Right lobe of liver (tissue), 6 donors: ENCODE measurements at regions not wholly inside any gene's neighbourhood (a gene's known extent, or its start where the extent isn't known, plus 50 kb on each side); places are given as distances from the start of the nearest gene placed in this dataset.

Source experiments
- ATAC-seq, 4 donors: fragments of 200-7000 bp; cut with Tn5 transposase; one replicate each; pipeline ENCODE4 v1.9.1; 2020; ENCODE audit warnings: mild to moderate bottlenecking in 4 of 4, moderate library complexity in 4 of 4
- DNase-seq, 3 donors: peaks; one replicate each; pipeline ENCODE4 v3.0.0-alpha.2; 2020
- H3K27ac ChIP-seq, 3 donors: fragments of 200-600 bp; one replicate each; pipeline ENCODE4 v1.8.0; 2022
- H3K27me3 ChIP-seq, 2 donors: fragments of 200-600 bp; one replicate each; pipeline ENCODE4 v1.8.0; 2022
- H3K36me3 ChIP-seq, 4 donors: fragments of 200-600 bp; sonication (generic) in 1 of 4; one replicate each; pipeline versions ENCODE4 v1.5.1 to v1.8.0; 2017 to 2022; ENCODE audit warnings: control low read depth in 1 of 4
- H3K4me1 ChIP-seq, 4 donors: fragments of 200-600 bp; sonication (generic) in 1 of 4; one replicate each; pipeline versions ENCODE4 v1.5.1 to v1.8.0; 2017 to 2022; ENCODE audit warnings: control low read depth in 1 of 4
- H3K4me3 ChIP-seq, 3 donors: fragments of 200-600 bp; one replicate each; pipeline ENCODE4 v1.8.0; 2022
- H3K9me3 ChIP-seq, 4 donors: fragments of 200-600 bp; sonication (generic) in 1 of 4; one replicate each; pipeline versions ENCODE4 v1.5.1 to v1.8.0; 2017 to 2022; ENCODE audit warnings: control low read depth in 1 of 4
- POLR2A ChIP-seq: fragments of 450-650 bp; IDR thresholded peaks from one replicate; pipeline ENCODE4 v1.6.1; 2017; ENCODE audit warnings: antibody characterized with exemption, mild to moderate bottlenecking
- WGBS: methylation state at CpG from one replicate; pipeline ENCODE4 v1.1.6; 2018; ENCODE audit warnings: low coverage, low lambda C conversion rate; ENCODE audit not compliant: insufficient coverage; ENCODE audit errors: missing lambda C conversion rate; 5-methylcytosine and 5-hydroxymethylcytosine counted together
- intact Hi-C, 2 donors: fragments of 100-400 bp; cut with DNase I; formaldehyde crosslinking; loops; one replicate each; pipeline versions ENCODE4 v1.11.2 to v1.14.1; 2022
- TF ChIP-seq, protein P1 (sequence below), 4 donors: fragments of 200-600 bp in 3 of 4; fragments of 450-650 bp in 1 of 4; IDR thresholded peaks; one replicate each; pipeline versions ENCODE4 v1.5.1 to v1.8.0; 2016 to 2022; ENCODE audit warnings: antibody characterized with exemption in 4 of 4, mild to moderate bottlenecking in 2 of 4
- donor health status: DM: no; HTN: yes; CAD: no.
- donor health status: DM: no; HTN: no; CAD: no.
- donor health status: DM: no; HTN: no; CAD: no.
- donor health status: DM: no; HTN: yes; CAD: no.
- donor health status: DM: no; HTN: yes; CAD: no.

DNA sequence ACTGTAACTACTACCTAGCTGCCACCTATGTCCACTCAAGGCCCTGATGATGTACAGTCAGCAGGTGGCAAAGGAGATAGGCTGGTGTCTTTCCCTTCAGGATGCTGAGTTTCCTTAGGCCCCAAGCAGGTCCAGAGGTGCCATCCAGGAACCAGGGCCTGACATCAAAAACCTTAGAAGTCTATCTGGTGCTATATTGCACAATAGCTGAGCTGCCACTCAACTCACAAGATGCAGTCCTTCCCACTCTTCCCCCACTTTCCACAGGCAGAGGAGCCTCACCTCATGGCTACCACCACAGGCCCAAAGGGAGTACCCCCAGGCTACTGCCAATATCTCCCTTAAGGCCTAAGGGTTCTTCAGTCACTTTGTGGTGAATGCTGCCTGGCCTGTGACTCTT lies 83.9 kb upstream of the ZNF827 start:
- no peak for ATAC-seq
- H3K4me1 ChIP-seq, result no peaks in the 10 kb centered on the region
- no peaks in the 10 kb centered on the region for H3K27me3 ChIP-seq
- intact Hi-C loops, result no loop called here
- no peak for DNase-seq
- TF ChIP-seq, protein P1, sequence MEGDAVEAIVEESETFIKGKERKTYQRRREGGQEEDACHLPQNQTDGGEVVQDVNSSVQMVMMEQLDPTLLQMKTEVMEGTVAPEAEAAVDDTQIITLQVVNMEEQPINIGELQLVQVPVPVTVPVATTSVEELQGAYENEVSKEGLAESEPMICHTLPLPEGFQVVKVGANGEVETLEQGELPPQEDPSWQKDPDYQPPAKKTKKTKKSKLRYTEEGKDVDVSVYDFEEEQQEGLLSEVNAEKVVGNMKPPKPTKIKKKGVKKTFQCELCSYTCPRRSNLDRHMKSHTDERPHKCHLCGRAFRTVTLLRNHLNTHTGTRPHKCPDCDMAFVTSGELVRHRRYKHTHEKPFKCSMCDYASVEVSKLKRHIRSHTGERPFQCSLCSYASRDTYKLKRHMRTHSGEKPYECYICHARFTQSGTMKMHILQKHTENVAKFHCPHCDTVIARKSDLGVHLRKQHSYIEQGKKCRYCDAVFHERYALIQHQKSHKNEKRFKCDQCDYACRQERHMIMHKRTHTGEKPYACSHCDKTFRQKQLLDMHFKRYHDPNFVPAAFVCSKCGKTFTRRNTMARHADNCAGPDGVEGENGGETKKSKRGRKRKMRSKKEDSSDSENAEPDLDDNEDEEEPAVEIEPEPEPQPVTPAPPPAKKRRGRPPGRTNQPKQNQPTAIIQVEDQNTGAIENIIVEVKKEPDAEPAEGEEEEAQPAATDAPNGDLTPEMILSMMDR (IDR thresholded peaks at IDR 0.05), result no peak
- no peak for TF ChIP-seq POLR2A
- H3K27ac ChIP-seq, result no peak overlapping the region
- no peaks in the 10 kb centered on the region for H3K9me3 ChIP-seq
- H3K4me3 ChIP-seq, result no peak overlapping the region
- H3K36me3 ChIP-seq, result no peaks in the 10 kb centered on the region

DNA sequence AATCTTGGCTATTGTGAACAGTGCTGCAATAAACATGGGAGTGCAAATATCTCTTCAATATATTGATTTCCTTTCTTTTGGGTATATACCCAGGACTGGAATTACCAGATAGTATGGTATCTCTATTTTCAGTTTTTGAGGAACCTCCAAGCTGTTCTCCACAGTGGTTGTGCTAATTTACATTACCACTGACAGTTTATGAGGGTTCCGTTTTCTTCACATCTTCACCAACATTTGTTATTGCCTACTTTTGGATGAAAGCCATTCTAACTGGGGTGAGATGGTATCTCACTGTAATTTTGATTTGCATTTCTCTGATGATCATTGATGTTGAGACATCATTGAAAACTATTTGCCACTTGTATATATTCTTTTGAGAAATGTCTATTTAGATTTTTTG lies 79.6 kb upstream of the ZNF827 start:
- H3K36me3 ChIP-seq, result no peaks in the 10 kb centered on the region
- H3K4me3 ChIP-seq, result no peak overlapping the region
- intact Hi-C loops, result no loop called here
- no peaks in the 10 kb centered on the region for H3K4me1 ChIP-seq
- WGBS, result 43% methylated on average over 1 of the region's 1 CpG
- no peak overlapping the region for H3K27ac ChIP-seq
- H3K27me3 ChIP-seq, result no peaks in the 10 kb centered on the region
- no peak for DNase-seq
- no peaks in the 10 kb centered on the region for H3K9me3 ChIP-seq
- no peak for ATAC-seq
- TF ChIP-seq POLR2A, result no peak
- TF ChIP-seq, protein P1 (IDR thresholded peaks at IDR 0.05), result no peak

DNA sequence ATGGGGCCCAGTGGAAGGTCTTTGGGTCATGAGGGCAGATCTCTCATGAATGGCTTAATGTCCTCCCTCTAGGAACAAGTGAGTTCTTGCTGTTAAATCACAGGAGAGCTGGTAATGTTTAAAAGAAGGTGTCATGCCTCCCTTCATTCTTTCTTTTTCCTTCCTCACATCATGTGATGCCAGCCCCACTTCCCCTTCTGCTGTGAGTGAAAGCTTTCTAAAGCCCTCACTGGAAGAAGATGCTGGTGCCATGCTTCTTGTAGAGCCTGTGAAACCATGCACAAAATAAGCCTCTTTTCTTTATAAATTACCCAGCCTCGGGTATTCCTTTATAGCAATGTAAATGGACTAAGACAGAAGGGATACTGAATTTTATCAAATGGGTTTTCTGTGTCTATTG lies 66.1 kb upstream of the ZNF827 start:
- Histone ChIP-seq H3K4me3 (no peak overlapping the region), H3K4me1 (no peaks in the 10 kb centered on the region), H3K27ac (no peak overlapping the region), H3K36me3 (no peaks in the 10 kb centered on the region), H3K27me3 (no peaks in the 10 kb centered on the region), H3K9me3 (no peaks in the 10 kb centered on the region)
- TF ChIP-seq, protein P1 (IDR thresholded peaks at IDR 0.05), result no peak
- no peak for TF ChIP-seq POLR2A
- intact Hi-C loops, result no loop called here
- WGBS, result 38% methylated on average over 1 of the region's 1 CpG
- no peak for DNase-seq
- ATAC-seq, result no peak

DNA sequence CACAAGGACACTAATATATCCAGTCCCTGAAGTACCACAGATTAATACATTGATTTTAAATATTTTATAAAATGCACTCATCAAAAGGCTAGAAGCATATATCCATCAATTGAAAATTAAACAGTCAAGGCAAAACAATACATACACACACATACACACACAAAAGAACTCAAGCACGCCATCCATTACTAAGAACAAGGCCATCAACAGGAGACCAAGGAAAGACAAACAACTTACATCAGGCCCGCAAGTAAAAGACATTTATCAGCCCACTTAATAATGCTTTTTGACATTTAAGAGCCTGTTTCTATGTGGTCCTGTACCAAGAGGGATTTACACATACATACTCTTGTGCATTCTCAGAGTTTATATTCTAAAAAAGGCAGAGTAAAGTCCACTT lies 50.0 kb upstream of the ZNF827 start:
- WGBS, result 68% methylated on average over 2 of the region's 2 CpGs
- Histone ChIP-seq H3K9me3 (no peaks in the 10 kb centered on the region), H3K4me1 (no peaks in the 10 kb centered on the region), H3K36me3 (no peaks in the 10 kb centered on the region), H3K27me3 (no peaks in the 10 kb centered on the region), H3K4me3 (no peak overlapping the region), H3K27ac (no peak overlapping the region)
- DNase-seq (no peak), ATAC-seq (no peak)
- TF ChIP-seq, protein P1 (IDR thresholded peaks at IDR 0.05), result no peak
- TF ChIP-seq POLR2A, result no peak
- intact Hi-C loops, result no loop called here
